MM.1S (cell line): ENCODE measurements at regions not wholly inside any gene's neighbourhood (a gene's known extent, or its start where the extent isn't known, plus 50 kb on each side); places are given as distances from the start of the nearest gene placed in this dataset.
A peak's percentile ranks its signal among the peaks of the same experiment; 100 is the strongest.

Experiments used
- DNase-seq: peaks from one replicate; pipeline ENCODE4 v3.0.0-alpha.2; 2015
- H2AFZ ChIP-seq: fragments of 300-600 bp; sonication (generic); 2 replicates; pipeline ENCODE4 v1.6.0; 2016; ENCODE audit warnings: antibody characterized with exemption, low read length
- H3F3A ChIP-seq: fragments of 300-600 bp; sonication (generic); 2 replicates; pipeline ENCODE4 v1.6.1; 2016; ENCODE audit warnings: mild to moderate bottlenecking, antibody characterized with exemption, low read length, moderate library complexity, mixed read lengths; ENCODE audit not compliant: insufficient read depth
- H3K27ac ChIP-seq: fragments of 300-600 bp; sonication (generic); 2 replicates; pipeline ENCODE4 v1.5.1; 2016; ENCODE audit warnings: mild to moderate bottlenecking, low read length
- H3K27me3 ChIP-seq: fragments of 300-600 bp; sonication (generic); replicated peaks from 2 replicates; pipeline ENCODE4 v1.6.0; 2016; ENCODE audit warnings: low read length; ENCODE audit not compliant: insufficient read depth
- H3K36me3 ChIP-seq: fragments of 300-600 bp; sonication (generic); replicated peaks from 2 replicates; pipeline ENCODE4 v1.6.1; 2016; ENCODE audit warnings: mild to moderate bottlenecking, low read length, mixed read lengths; ENCODE audit not compliant: insufficient read depth
- H3K4me1 ChIP-seq: fragments of 300-600 bp; sonication (generic); 2 replicates; pipeline ENCODE4 v1.6.1; 2016; ENCODE audit warnings: low read length, mixed read lengths
- H3K4me2 ChIP-seq: fragments of 300-600 bp; sonication (generic); 2 replicates; pipeline ENCODE4 v1.6.0; 2016; ENCODE audit warnings: low read depth, low read length
- H3K4me3 ChIP-seq: fragments of 300-600 bp; sonication (generic); 2 replicates; pipeline ENCODE4 v1.5.1; 2016; ENCODE audit warnings: low read length, mixed read lengths
- H3K79me2 ChIP-seq: fragments of 300-600 bp; sonication (generic); 2 replicates; pipeline ENCODE4 v1.6.1; 2016; ENCODE audit warnings: mixed run types, low read length, mixed read lengths
- H3K9ac ChIP-seq: fragments of 300-600 bp; sonication (generic); 2 replicates; pipeline ENCODE4 v1.6.1; 2016; ENCODE audit warnings: low read length, mixed read lengths
- H3K9me2 ChIP-seq: fragments of 300-600 bp; sonication (generic); replicated peaks from 2 replicates; pipeline ENCODE4 v1.6.1; 2016; ENCODE audit warnings: mild to moderate bottlenecking, low read length, mixed read lengths; ENCODE audit not compliant: insufficient read depth
- H3K9me3 ChIP-seq: fragments of 300-600 bp; sonication (generic); replicated peaks from 2 replicates; pipeline ENCODE4 v1.6.1; 2016; ENCODE audit warnings: mild to moderate bottlenecking, low read length, mixed read lengths; ENCODE audit not compliant: insufficient read depth
- H4K20me1 ChIP-seq: fragments of 300-600 bp; sonication (generic); 2 replicates; pipeline ENCODE4 v1.6.1; 2016; ENCODE audit warnings: mild to moderate bottlenecking, low read length, moderate library complexity, mixed read lengths; ENCODE audit not compliant: insufficient read depth
- EZH2 ChIP-seq: fragments of 300-600 bp; sonication (generic); optimal IDR thresholded peaks from 2 replicates; pipeline ENCODE3; 2017; ENCODE audit warnings: low read depth, mild to moderate bottlenecking, antibody characterized with exemption, low read length, mixed read lengths
- EZH2phosphoT487 ChIP-seq: fragments of 300-600 bp; sonication (generic); IDR thresholded peaks from 2 replicates; pipeline ENCODE4 v1.6.1; 2018; ENCODE audit warnings: antibody characterized with exemption, low read length
- TF ChIP-seq, protein P1 (sequence below): fragments of 300-600 bp; sonication (generic); IDR thresholded peaks from 2 replicates; pipeline ENCODE4 v1.5.1; 2016; ENCODE audit warnings: antibody characterized with exemption, low read length, mixed read lengths

DNA sequence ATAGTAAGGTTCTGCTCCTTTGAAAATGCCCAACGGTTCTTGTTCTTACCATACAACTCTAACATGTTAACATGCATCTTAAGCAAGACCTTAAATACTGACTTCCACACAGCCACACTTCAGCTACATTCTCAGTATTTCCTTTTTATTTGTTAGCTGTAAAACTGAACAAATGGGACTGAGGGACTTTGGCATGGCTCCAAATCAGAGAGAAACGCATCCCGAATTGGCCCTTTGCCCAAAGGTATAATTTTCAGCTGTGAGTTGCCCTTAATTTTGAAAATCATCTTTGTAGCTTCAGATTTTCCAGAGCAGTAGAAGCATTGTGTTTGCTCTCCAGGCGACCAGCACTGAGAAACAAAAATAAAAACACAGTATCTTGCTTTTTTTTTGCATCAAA, 56.4 kb downstream of the NEUROD6 start:
- Histone ChIP-seq H3K9ac (no peak overlapping the region), H3F3A (no peaks in the 10 kb centered on the region), H3K4me1 (no peaks in the 10 kb centered on the region), H3K9me2 (no peaks in the 10 kb centered on the region), H3K9me3 (no peaks in the 10 kb centered on the region), H3K27me3 (no peaks in the 10 kb centered on the region), H4K20me1 (no peaks in the 10 kb centered on the region), H3K79me2 (no peaks in the 10 kb centered on the region), H3K36me3 (no peaks in the 10 kb centered on the region), H3K27ac (no peak overlapping the region), H3K4me3 (no peak overlapping the region), H2AFZ (no peak overlapping the region), H3K4me2 (no peak overlapping the region)
- DNase-seq: no peak
- TF ChIP-seq EZH2phosphoT487: no peak
- no peak for TF ChIP-seq EZH2
- TF ChIP-seq, protein P1, sequence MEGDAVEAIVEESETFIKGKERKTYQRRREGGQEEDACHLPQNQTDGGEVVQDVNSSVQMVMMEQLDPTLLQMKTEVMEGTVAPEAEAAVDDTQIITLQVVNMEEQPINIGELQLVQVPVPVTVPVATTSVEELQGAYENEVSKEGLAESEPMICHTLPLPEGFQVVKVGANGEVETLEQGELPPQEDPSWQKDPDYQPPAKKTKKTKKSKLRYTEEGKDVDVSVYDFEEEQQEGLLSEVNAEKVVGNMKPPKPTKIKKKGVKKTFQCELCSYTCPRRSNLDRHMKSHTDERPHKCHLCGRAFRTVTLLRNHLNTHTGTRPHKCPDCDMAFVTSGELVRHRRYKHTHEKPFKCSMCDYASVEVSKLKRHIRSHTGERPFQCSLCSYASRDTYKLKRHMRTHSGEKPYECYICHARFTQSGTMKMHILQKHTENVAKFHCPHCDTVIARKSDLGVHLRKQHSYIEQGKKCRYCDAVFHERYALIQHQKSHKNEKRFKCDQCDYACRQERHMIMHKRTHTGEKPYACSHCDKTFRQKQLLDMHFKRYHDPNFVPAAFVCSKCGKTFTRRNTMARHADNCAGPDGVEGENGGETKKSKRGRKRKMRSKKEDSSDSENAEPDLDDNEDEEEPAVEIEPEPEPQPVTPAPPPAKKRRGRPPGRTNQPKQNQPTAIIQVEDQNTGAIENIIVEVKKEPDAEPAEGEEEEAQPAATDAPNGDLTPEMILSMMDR: no peak

DNA sequence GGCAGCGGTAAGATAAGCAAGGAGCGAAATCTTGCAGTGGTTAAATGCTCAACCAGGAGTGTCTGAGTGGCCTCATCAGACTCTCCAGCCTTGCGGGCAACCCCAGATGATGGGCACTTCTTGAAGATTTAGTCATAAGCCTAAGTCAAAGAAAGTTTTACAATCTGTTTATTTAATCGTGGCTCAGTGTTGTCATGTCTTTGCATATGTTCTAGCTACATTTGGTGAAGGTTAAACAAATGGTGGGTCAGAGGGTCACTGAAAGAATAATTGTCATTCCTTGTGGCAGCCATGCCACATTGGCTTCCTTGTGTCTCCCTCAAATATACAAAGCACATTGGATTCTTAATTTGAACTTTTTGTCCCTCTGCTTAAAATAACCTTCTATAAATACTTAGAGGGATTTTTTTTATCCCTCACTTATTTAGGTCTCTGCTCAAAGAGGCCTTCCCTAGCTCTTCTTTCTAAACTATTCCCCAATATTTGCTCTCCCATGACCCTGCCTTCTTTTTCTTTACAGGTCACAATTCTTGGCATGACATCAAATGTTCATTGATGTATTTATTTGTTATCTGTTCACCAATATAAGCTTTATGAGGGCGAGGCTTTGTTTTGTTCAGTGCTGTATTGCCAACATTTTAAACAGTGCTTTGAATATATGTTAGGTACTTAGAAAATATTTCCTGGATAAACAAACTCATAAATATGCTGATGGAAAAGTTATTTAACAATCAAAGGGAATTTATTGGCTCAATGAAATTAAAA, 68.7 kb downstream of the NEUROD6 start:
- H3K9ac ChIP-seq: no peak overlapping the region
- no peaks in the 10 kb centered on the region for H4K20me1 ChIP-seq
- no peaks in the 10 kb centered on the region for H3K36me3 ChIP-seq
- H3K4me1 ChIP-seq: no peaks in the 10 kb centered on the region
- no peak overlapping the region for H3K27ac ChIP-seq
- DNase-seq: no peak
- no peak overlapping the region for H3K4me3 ChIP-seq
- TF ChIP-seq EZH2phosphoT487 (no peak), EZH2 (no peak)
- TF ChIP-seq, protein P1: no peak
- H3K9me2 ChIP-seq: no peaks in the 10 kb centered on the region
- no peaks in the 10 kb centered on the region for H3K9me3 ChIP-seq
- no peaks in the 10 kb centered on the region for H3K27me3 ChIP-seq
- H2AFZ ChIP-seq: no peak overlapping the region
- H3K4me2 ChIP-seq: no peak overlapping the region
- no peaks in the 10 kb centered on the region for H3K79me2 ChIP-seq
- no peaks in the 10 kb centered on the region for H3F3A ChIP-seq

DNA sequence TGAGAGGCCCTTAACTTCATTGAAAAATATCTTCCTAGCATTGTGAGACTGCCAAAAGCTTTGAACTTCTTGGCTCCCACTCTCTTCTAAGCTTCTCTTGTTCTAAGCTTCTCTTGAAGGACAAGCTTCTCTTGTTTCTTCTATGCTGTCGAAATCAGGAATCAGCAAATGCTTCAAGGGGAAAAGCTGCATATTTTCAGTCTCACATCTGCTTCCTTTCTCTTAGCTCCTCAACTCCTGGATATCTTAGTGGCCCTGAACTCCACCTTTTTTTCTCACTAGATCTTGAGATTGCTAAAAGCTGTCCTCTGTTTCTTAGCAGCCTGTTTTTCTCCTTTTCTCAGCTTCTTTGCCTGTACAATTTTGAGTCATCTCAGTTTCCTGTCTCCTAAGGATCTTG, 73.0 kb downstream of the NEUROD6 start:
- H3K27ac ChIP-seq: no peak overlapping the region
- no peaks in the 10 kb centered on the region for H4K20me1 ChIP-seq
- no peaks in the 10 kb centered on the region for H3K9me2 ChIP-seq
- no peaks in the 10 kb centered on the region for H3K79me2 ChIP-seq
- H3F3A ChIP-seq: no peaks in the 10 kb centered on the region
- H3K9me3 ChIP-seq: no peaks in the 10 kb centered on the region
- H3K4me1 ChIP-seq: no peaks in the 10 kb centered on the region
- no peak for DNase-seq
- TF ChIP-seq, protein P1: no peak
- no peak for TF ChIP-seq EZH2
- TF ChIP-seq EZH2phosphoT487: no peak
- 0 out of 2 replicates have a peak overlapping the region, but pooled peaks have one; percentile 17 for H2AFZ ChIP-seq
- H3K36me3 ChIP-seq: no peaks in the 10 kb centered on the region
- H3K27me3 ChIP-seq: no peaks in the 10 kb centered on the region
- no peak overlapping the region for H3K4me2 ChIP-seq
- H3K9ac ChIP-seq: no peak overlapping the region
- no peak overlapping the region for H3K4me3 ChIP-seq
